ENCODE measurements at regions not wholly inside any gene's neighbourhood (a gene's known extent, or its start where the extent isn't known, plus 50 kb on each side); places are given as distances from the start of the nearest gene placed in this dataset.

GRCh38 chr10:34912771-34913170 lies 97.7 kb upstream of the PARD3 start:
- TF ChIP-seq POLR2A (IDR thresholded peaks at IDR 0.05), result no peak
- no peak for TF ChIP-seq POLR2AphosphoS5 (IDR thresholded peaks at IDR 0.05)

All from upper lobe of left lung (tissue), 4 donors.